HepG2 (cell line): ENCODE measurements at regions not wholly inside any gene's neighbourhood (a gene's known extent, or its start where the extent isn't known, plus 50 kb on each side); places are given as distances from the start of the nearest gene placed in this dataset.

Experiments used
- ATF5 ChIP-seq: sonication (generic); formaldehyde crosslinking; IDR thresholded peaks from 2 replicates; pipeline ENCODE4 v1.4.0; 2020; ENCODE audit warnings: mild to moderate bottlenecking, low read depth, missing genetic modification reagents
- FOXJ3 ChIP-seq: sonication (generic); formaldehyde crosslinking; IDR thresholded peaks from 2 replicates; pipeline ENCODE4 v1.4.0; 2020; ENCODE audit warnings: missing genetic modification reagents, mild to moderate bottlenecking, borderline replicate concordance
- GPBP1L1 ChIP-seq: sonication (generic); formaldehyde crosslinking; IDR thresholded peaks from 2 replicates; pipeline ENCODE4 v1.5.0; 2020; ENCODE audit warnings: mild to moderate bottlenecking, missing genetic modification reagents
- KDM5A ChIP-seq: fragments of 200-600 bp; sonication (generic); IDR thresholded peaks from 2 replicates; pipeline ENCODE4 v1.7.0; 2018; ENCODE audit warnings: antibody characterized with exemption, mild to moderate bottlenecking, low read length, borderline replicate concordance
- SATB2 ChIP-seq: sonication (generic); formaldehyde crosslinking; IDR thresholded peaks from 2 replicates; pipeline ENCODE4 v1.5.0; 2020; ENCODE audit warnings: missing genetic modification reagents
- TEAD2 ChIP-seq: sonication (generic); formaldehyde crosslinking; IDR thresholded peaks from 2 replicates; pipeline ENCODE4 v1.9.0; 2021; ENCODE audit warnings: missing genetic modification reagents
- XBP1 ChIP-seq: sonication (generic); formaldehyde crosslinking; IDR thresholded peaks from 2 replicates; pipeline ENCODE4 v1.5.0; 2020; ENCODE audit warnings: missing genetic modification reagents
- ZBTB42 ChIP-seq: sonication (generic); formaldehyde crosslinking; IDR thresholded peaks from 2 replicates; pipeline ENCODE4 v1.5.0; 2020; ENCODE audit warnings: mild to moderate bottlenecking, missing genetic modification reagents
- ZKSCAN5 ChIP-seq: sonication (generic); formaldehyde crosslinking; IDR thresholded peaks from 2 replicates; pipeline ENCODE4 v1.5.1; 2020; ENCODE audit warnings: mild to moderate bottlenecking, missing genetic modification reagents
- ZNF12 ChIP-seq: sonication (generic); formaldehyde crosslinking; IDR thresholded peaks from 2 replicates; pipeline ENCODE4 v1.5.0; 2020; ENCODE audit warnings: missing genetic modification reagents
- ZNF282 ChIP-seq: fragments of 450-650 bp; IDR thresholded peaks from 2 replicates; pipeline ENCODE4 v1.6.1; 2018; ENCODE audit not compliant: partially characterized antibody
- ZSCAN20 ChIP-seq: sonication (generic); formaldehyde crosslinking; IDR thresholded peaks from 2 replicates; pipeline ENCODE4 v1.4.0; 2020; ENCODE audit warnings: missing genetic modification reagents, mild to moderate bottlenecking, borderline replicate concordance
- TF ChIP-seq, protein P1 (sequence below): sonication (generic); formaldehyde crosslinking; IDR thresholded peaks from 2 replicates; pipeline ENCODE4 v1.4.0; 2020; ENCODE audit warnings: missing genetic modification reagents
- TF ChIP-seq, protein P2 (sequence below): sonication (generic); formaldehyde crosslinking; IDR thresholded peaks from 2 replicates; pipeline ENCODE4 v1.5.0; 2020; ENCODE audit warnings: mild to moderate bottlenecking, low read depth, missing genetic modification reagents, borderline replicate concordance

- TF ChIP-seq, protein P1, sequence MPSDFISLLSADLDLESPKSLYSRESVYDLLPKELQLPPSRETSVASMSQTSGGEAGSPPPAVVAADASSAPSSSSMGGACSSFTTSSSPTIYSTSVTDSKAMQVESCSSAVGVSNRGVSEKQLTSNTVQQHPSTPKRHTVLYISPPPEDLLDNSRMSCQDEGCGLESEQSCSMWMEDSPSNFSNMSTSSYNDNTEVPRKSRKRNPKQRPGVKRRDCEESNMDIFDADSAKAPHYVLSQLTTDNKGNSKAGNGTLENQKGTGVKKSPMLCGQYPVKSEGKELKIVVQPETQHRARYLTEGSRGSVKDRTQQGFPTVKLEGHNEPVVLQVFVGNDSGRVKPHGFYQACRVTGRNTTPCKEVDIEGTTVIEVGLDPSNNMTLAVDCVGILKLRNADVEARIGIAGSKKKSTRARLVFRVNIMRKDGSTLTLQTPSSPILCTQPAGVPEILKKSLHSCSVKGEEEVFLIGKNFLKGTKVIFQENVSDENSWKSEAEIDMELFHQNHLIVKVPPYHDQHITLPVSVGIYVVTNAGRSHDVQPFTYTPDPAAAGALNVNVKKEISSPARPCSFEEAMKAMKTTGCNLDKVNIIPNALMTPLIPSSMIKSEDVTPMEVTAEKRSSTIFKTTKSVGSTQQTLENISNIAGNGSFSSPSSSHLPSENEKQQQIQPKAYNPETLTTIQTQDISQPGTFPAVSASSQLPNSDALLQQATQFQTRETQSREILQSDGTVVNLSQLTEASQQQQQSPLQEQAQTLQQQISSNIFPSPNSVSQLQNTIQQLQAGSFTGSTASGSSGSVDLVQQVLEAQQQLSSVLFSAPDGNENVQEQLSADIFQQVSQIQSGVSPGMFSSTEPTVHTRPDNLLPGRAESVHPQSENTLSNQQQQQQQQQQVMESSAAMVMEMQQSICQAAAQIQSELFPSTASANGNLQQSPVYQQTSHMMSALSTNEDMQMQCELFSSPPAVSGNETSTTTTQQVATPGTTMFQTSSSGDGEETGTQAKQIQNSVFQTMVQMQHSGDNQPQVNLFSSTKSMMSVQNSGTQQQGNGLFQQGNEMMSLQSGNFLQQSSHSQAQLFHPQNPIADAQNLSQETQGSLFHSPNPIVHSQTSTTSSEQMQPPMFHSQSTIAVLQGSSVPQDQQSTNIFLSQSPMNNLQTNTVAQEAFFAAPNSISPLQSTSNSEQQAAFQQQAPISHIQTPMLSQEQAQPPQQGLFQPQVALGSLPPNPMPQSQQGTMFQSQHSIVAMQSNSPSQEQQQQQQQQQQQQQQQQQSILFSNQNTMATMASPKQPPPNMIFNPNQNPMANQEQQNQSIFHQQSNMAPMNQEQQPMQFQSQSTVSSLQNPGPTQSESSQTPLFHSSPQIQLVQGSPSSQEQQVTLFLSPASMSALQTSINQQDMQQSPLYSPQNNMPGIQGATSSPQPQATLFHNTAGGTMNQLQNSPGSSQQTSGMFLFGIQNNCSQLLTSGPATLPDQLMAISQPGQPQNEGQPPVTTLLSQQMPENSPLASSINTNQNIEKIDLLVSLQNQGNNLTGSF (CRISPR knock-in tag): no peak
- TF ChIP-seq TEAD2 (no peak), FOXJ3 (CRISPR knock-in tag) (no peak), ATF5 (CRISPR knock-in tag) (no peak), KDM5A (no peak), GPBP1L1 (no peak), ZBTB42 (no peak), ZNF282 (no peak), ZNF12 (CRISPR knock-in tag) (no peak), XBP1 (CRISPR knock-in tag) (no peak), SATB2 (CRISPR knock-in tag) (no peak), ZSCAN20 (CRISPR knock-in tag) (no peak), ZKSCAN5 (CRISPR knock-in tag) (no peak)
- TF ChIP-seq, protein P2, sequence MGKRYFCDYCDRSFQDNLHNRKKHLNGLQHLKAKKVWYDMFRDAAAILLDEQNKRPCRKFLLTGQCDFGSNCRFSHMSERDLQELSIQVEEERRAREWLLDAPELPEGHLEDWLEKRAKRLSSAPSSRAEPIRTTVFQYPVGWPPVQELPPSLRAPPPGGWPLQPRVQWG (CRISPR knock-in tag): no peak
- TF ChIP-seq, all 625 proteins: peak for 3
Observed at GRCh38 chr5:133754575-133755169, 142.3 kb upstream of the FSTL4 start (continued).
